GM18907 (cell line): ENCODE measurements at regions not wholly inside any gene's neighbourhood (a gene's known extent, or its start where the extent isn't known, plus 50 kb on each side); places are given as distances from the start of the nearest gene placed in this dataset.
"Not testable (repeated sequence)": the region's sequence is repeated elsewhere in the genome, so short reads cannot be mapped to it uniquely, and the experiment has no call there.

ENCODE experiments used
- ATAC-seq: cut with Tn5 transposase; IDR thresholded peaks from one replicate; pipeline ENCODE4 v1.9.1; 2021; ENCODE audit warnings: mild to moderate bottlenecking, moderate library complexity; ENCODE audit not compliant: unreplicated experiment

DNA sequence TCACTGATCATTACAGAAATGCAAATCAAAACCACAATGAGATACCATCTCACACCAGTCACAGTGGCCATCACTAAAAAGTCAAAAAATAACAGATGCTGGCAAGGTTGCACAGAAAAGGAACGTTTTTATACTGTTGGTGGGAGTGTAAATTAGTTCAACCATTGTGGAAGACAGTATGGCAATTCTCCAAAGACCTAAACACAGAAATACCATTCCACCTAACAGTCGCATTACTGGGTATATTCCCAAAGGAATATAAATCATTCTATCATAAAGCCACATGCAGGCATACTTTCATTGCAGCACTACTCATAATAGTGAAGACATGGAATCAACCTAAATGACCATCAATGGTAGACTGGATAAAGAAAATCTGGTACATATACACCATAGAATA is 83.2 kb upstream of the ARID5B start:
- ATAC-seq = not testable (repeated sequence)

DNA sequence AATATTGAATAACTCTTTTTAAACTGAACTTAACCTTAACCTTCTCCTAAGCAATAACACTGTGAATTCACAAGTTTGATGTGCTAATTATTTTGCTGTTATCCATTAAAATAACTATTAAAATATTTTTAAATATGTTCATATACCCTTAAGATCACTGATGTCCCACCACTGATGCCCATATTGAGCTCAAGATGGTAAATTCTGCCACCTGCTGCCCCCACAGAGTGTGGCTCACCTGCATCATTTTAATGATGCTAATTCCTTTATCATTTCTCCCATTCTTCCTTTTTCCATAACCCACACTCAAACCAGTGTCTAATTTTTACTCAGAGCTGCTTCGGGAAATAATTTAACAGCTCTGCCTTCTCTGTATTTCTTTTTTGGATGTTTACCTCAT is 82.3 kb upstream of the ARID5B start:
- no peak for ATAC-seq

DNA sequence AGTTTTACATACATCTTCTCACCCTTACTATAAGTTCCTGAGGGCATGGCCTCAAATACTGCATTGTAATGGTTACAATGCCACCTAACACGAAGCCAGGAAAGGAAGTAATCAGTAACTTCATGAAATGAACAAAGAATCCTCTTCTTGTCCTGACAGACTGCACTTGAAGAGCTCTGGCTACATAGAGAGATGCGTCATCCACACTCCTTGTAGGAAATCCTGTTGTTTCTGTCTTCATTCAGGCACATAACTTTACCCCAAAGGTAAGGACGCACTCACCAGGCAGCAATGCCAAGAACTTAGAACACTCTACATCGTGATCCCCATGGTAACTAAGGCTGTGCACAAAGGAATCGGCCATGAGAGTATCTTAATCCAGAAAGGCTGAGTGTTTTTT is 80.3 kb upstream of the ARID5B start:
- no peak for ATAC-seq

DNA sequence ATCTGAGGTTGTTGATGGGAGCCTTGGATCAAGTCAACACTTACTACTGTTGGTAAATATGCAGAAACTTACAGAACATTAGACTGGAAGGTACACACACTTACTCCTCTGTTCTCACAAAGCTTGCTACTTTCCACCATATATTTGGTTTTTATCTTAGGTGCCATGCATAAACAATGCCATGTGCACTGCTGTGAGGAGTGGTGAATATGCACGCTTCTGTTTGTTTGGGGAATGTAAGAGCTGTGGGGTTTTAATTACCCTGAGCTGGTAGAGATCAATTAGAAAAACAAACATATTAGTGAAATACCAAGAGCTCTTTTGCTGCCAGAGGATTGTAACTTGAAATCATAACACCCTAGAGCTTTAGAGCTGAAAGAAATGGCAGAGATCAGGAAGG is 79.8 kb upstream of the ARID5B start:
- no peak for ATAC-seq

DNA sequence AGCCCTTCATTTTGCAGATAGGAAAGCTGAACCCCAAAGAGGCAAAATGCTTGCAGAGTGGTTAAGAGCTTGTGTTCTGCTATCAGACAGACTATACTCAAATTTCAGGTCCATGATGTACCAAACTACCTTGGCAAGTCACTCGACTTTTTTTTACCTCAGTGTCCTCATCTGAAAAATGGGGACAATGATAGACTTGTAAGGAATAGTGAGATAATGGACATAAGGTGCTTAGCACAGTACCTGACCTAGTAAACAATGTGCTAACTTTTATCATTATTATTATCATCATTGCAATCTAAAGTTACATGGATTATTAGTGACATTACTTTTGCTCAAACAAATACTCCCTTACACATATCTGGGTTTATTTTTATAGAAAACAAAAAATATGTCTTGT is 79.4 kb upstream of the ARID5B start:
- ATAC-seq = no peak

DNA sequence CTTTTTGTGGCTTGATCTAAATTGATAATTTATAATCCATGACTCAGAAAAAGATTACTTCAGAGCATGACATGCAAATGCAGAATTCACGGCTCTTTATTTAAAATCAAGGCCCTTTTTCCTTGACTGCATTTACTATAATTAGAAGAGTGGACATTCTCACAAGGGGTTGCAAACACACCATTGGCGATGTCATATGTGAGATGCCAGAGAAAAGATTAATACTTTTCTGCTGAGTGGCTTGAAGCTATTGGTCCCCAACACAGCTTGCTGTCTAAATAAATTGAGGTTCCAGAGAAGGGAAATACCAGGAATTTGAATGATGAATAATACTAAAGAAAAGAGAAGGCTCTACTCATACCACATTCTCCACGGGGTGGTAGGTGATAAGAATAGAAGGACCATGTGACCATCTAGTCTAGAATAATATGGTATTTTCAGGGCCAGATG is 78.7 kb upstream of the ARID5B start:
- no peak for ATAC-seq

DNA sequence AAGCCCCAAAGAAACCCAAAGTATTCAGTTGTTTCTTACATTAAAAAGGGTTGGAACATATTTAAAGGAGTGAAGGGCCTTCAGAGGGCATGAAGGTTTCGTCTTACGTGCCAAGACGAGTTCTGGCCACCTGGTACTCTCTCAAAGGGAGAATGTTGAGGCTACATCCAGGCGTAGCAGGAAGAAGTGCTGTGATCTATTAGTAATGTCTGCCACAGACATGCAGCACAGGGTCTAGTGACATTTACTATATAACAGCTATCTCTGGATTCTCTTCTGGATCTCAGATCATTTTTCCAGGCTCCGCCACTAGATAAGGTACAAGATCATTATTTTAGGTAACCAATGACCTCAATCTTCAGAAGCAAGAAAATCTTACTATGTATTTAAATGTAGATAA is 76.5 kb upstream of the ARID5B start:
- no peak for ATAC-seq

DNA sequence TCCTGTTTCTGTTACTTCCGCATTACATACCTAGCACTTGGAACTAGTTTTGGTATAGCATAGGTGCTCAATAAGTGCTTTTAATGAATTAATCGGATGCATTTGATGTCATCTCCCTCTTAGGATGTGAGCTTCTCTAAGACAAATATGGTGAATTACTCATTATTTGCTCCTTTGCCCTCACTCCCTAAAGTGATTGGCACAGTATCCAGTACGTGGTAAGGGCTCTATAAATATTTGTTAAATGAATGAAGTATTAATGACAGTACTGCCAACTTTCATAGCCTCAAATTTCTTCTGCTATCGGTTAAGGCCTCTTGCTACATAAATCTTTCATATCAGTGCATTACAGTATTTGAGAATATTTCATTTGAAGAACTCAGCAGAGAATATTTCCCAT is 75.9 kb upstream of the ARID5B start:
- ATAC-seq = no peak

DNA sequence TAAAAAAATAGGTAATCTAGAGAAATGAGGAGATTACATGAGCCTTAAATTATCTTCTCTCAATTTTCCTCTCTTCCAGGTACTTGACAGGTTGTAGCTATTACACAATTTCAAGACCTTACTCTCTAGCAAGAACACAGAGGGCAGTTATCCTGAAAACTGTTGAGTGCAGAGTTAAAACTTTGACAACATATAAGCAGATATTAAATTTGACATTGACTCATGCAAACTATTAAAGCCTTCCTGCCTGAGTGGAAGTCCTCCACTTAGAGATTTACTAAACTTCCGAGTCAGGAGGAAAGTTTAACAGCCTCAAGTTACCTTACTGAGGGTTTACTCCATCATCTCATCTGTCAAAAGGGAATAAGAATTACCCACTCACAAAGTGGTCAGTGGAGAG is 73.5 kb upstream of the ARID5B start:
- no peak for ATAC-seq

DNA sequence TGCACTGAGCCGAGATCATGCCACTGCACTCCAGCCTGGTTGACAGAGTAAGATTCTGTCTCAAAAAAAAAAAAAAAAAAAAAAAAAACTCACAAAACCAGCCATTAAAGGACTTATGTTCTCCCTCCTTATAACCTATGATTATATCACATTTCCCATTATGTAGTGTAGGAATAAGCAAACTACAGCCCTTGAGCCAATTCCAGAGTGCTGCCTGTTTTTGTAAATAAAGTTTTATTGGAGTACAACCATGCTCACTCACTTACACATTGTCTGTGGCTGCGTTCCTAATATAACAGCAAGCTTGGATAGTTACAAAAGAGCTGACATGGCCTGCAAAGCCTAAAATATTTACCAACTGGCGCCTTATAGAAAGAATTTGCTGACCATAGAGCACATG is 72.7 kb upstream of the ARID5B start:
- ATAC-seq = no peak

DNA sequence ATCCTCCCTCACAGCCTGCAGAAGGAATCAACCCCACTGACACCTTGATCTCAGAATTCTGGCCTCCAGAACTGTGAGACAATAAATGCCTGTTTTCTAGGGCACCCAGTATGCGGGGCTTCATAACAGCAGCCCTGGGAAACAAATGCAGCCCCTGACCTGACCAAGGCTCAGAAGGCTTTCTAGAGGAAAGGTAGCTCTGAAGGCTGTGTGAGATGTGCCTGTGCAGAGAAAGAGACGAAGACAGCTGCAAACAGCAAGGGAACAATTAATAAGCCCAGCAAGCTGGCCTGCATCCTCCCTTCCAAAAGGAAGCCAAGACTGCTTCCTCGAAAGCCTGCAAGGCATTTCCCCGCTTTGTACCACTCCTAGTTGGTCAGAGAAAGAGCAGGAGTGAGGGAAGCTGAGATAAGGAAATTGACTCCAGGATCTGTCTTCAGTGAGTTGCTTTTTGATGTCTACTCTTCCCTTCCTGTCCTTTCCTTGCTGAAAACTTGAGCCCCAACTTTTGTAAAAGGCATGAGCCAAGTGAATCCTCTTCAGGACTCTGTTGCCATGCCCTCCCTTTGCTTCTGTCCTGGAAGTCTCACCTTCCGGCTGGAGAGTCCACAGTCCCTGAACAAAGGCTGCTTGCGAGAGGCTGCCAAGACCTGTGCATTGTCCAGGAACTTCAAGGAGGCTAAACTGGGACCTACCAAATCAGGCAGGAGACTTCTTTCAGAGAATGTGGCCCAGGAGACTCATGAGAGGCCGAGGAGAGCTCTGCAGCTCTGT is 71.2 kb upstream of the ARID5B start:
- no peak for ATAC-seq

DNA sequence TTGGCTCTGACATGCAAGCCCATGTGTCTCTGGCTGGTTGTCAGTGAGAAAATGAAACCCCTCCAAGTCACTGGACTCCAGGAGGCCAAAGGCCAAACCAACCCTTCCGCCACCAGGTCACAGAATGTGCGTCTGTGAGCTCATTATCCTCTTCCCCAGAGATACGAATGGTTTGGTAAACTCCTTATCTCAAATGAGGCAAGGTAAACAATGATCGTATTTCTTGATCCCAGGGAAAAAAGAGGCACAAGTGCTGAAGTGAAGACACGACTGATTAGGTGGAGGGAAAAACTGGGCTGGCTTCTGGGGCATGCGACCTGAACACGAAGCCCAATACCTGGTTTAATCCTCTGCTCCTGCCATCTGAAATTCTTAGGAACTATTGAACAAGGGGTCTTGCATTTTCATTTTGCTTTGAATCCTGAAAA is 70.6 kb upstream of the ARID5B start:
- no peak for ATAC-seq

DNA sequence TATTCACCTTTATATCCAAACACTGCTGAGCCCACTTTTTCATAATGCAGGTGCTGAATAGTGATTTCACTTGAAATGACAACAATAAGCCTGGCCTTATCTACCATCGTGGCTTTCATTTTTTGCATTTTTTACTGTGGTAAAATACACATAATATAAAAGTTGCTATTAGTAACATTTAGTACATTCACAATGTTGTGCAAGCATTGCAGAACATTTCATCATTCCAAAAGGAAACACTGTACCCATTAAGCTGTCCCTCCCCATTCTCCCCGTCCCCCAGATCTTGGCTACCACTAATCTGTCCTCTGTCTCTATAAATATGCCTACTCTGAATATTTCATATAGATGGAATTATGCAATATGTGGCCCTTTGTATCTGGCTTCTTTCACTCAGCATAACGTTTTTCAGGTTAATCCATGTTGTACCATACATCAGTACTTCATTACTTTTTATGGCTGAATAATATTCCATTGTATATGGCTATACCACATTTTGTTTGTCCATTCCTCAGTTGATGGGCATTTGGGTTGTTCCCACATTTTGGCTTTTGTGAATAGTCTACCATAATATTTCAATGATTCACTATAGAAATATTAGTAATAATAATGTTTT is 68.5 kb upstream of the ARID5B start:
- no peak for ATAC-seq

DNA sequence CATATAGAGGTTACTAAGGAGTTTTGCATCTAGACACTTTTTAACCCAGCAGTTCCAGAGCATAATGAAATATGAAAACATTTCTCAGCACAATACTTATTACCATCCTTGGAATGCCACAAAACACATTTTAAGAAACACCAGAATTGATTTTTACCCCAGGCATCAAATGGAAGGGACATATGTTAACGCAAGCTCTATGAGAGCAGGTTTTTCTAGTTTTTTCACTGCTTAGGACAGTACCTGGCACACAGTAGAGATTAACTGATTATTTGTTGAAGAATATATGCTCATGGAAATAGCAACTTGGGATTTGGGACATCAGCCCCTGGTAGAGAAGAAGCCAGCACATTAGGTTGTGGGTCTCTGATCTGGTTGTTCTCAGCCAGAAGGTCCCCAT is 67.0 kb upstream of the ARID5B start:
- ATAC-seq = no peak

DNA sequence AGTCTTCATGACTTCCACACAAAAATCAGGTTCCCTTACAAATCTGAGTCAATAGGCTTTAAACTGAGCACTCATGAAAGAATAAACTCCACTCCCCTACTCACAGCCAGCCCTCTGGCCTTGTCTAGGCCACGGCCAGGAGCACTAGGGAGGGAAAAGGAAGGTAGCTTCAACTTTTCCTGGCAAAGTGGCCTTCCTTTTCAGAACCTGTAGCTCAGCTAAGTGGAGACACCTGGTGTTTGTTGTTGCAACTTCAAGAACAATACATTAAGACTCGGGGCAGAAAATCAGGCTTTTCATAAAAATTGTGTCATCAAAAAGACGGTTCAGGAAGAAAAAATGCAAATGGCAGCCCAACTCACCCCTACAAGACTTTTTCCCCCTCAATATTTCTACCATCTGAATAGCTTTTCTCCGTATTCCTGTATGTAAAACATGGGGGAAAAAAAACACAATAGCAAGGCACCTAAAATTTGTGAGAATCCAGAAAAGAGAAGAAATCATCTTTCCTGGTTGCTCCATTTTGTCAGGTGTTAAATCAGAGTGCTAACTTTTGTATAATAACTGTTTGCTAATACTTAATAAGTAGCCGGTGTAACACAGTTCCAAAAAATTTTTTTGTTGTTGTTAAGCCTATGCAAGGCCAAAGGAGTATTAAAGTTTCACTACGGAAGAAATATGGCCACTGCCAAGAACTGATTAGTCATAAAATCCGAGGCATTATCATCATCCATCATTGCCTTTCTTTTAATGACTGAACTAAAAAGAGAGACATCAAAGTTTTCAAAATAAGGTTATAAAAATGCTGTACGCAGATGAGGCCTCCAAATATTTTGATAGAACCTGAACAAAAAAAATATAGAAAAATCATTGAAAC is 66.2 kb upstream of the ARID5B start:
- peak; percentile 62 for ATAC-seq

DNA sequence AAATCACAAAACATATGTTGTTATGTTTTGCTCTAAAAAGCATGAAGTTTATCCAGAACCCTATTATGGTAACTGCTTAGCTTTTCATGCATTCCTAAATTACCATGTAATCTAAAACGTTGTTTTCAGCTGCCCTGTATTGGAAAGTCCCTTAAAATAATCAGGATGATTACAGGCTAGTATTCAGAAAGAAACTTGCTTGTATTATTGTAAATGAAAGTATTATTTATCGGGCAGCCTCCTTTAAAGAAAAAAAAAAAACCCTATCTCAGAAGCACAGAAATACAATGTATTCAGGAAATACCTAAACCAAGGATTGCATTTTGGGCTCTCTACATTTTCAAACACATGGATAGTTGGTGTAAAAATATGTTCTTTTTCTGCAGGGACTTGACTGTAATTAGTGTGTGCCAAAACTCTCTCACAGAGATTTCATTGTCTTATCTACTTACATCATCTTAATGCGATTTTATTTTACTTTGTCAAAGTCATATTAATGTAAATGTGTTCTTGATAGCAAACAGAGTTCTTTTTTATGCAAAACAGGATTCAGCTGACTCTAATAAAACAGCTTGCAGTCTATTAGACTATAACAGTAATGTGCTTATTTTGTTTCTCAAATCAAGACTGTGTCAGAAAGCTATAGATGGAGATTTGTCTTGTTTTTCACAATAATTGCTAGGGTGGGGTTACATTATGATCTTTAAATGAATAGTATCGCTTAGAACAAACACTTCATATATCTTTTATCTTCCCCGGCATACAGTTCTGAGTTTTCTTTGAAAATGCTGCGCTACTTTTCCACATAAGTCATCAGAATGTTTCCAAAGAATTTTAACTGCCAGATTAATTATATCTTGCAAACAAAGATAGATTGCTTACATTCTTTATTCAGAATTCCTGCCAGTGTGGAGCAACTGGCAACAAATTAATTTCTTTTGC is 65.3 kb upstream of the ARID5B start:
- no peak for ATAC-seq

DNA sequence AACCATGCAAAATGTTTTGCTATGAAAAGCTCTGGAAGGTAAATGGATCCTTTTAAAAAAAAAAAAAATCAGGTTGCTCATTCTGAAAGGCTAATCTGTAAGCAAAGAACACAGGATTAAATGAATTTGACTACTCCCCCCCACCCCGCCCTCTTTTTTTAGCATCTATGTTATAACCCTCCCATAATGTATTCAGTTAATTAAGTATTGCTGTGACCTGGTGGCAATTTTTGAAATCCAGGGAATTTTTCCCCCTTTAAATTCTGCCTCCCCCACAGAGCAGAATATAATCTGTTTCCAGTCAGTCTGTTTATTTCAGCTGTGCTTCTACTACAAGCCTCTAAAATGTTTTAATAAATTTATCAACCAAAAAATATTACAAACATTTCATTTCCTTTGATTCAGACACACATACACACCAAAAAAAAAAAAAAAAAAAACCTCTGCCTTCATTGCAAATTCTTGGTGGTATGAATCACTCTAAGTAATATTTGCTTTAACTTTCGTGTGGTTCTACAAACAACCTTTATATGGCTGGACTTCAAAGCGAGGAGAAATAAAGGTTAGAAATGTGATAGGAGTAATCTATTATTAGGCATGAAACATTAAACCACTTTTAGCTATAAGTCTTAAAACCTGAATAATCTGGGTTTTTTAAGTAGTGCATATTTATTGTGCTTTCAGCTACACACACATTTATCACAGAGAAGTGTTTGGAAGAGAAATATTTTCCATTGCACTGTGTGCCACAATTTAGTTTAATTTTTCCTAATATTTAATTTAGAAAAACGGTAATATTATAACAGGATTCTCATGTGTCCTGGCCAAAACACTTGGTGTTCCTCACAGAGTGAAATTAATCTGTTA is 64.4 kb upstream of the ARID5B start:
- no peak for ATAC-seq

DNA sequence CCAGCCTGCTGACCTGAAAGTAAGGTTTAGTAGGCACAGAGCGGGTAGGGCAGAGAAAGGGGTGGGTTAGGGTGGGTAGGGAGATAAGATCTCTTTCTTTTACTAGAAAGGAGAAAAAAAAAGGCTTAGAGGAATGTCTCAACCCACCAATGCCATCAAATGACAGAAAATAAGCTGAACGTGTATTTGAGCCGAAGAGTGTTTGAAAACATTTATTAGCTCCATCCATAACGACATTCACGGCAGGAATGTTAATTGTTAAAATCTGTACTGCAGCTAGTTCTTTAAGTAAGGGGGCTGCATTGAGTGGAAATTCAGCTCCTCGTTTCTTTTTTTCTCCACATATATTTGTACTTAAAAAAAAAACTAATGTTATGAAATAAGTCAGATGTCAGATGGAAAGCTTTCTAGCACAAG is 63.7 kb upstream of the ARID5B start:
- no peak for ATAC-seq

DNA sequence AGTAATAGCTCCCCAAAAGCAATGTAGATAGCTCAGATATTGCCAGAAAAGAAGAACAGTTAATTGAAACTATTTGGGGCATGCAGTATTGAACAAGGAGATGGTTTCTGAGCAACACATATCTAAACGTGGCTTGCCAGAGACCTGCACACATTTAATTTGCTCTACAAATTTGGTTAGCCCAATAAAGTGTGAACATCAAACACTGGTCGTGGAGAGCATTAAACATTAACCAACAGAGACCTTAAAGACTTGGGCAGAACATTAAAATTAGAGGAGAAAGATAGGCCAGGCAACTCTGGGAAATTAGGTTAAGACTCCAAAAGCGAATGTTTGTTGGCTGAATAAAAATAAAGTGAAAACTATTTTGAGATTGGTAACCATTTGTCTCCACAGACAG is 61.6 kb upstream of the ARID5B start:
- no peak for ATAC-seq

DNA sequence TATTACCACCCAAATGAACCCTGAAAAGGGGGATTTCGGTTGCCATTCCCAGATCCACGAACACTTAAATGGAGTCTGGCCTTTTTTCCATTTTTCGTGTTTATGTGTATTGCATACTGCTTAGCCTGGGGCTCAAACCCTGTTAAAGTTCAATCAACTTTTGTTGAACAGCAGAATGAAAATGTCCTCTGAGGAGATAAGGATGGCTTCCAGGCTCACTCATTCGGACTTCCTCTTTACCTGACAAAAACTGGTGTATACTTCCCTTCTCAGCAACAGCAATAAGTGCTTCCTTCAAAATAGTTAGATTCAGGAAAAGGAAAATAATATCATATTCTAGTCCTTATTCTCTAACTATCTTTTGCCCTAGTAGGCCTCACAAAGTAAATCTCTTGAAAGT is 61.1 kb upstream of the ARID5B start:
- ATAC-seq = no peak
